Globus pallidus (tissue), 1 donor: ENCODE measurements at regions not wholly inside any gene's neighbourhood (a gene's known extent, or its start where the extent isn't known, plus 50 kb on each side); places are given as distances from the start of the nearest gene placed in this dataset.

Source experiments
- DNase-seq: peaks from one replicate; pipeline ENCODE4 v3.0.0-alpha.2; 2015; ENCODE audit warnings: low spot score

DNA sequence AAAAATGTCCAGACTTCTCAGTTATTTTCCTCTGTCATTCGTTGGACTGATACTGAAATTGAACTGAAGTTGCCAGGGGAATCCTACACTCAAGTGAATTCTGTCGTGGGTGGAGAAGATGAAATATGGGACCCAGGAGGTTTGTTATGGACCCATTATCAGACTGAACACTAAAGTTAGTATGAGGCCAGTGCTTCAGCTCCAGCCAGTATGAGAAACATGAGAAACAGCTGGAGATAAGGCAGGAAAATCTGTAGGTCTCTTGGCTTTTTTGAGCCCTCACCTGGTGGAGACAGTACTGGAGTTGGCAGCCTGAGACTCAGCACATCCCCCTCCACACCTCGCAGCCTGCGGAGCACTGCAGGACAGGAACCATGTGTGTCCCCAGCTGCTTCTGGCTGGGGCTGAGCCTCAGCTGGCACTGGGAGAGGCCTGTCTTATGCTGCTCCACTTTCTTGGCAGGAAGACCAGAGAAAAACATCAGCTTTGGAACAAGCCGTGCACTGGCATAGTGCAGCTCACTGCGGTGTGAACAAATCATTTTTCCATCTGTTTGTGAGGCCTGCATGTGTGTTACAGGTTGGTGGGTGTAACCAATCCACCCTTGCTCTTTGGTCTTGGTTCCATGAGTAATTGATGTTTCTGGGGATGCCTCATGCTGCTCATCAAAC, 641.0 kb downstream of the FGF9 start:
- DNase-seq, result no peak

- no peak for DNase-seq
Observed at GRCh38 chr13:22312405-22312803, 641.5 kb downstream of the FGF9 start.

DNA sequence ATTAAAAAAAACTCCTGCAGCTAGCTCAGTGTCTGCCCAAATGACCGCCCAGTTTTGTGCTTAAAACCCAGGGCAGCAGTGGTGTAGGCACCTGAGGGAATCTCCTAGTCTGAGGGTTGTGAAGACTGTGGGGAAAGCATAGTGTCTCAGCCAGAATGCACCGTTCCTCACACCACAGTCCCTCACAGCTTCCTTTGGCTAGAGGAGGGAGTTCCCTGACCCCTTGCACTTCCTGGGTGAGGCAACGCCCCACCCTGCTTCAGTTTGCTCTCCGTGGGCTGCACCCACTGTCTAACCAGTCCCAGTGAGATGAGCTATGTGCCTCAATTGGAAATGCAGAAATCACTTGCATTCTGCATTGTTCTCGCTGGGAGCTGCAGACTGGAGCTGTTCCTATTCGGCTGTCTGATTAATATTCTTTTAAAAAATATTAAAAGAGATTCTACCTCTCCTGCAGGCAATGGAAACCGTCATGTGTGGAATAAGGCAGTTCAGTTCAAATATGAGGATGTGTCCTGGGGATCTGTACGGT, 645.7 kb downstream of the FGF9 start:
- DNase-seq, result no peak

DNA sequence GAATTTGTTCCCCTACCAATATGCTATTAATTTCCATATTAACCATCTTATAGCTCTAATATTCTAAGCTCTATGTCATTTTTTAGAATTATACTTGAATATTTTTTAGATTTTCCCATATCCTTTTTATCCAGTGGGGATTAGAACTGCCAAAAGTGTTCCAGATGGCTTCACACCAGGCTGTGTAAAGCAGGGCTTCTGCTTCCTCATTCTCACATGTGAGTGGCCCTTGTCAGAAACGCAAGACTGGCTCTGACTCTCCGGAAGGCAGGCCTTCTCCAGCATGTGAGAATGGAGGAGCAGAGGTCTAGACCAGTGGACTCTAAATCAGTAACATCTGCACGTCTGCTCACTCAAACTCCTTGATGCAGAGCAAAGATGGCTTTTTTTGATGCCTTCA, 650.1 kb downstream of the FGF9 start:
- DNase-seq, result no peak

- no peak for DNase-seq
Observed at GRCh38 chr13:22325761-22326160, 654.9 kb downstream of the FGF9 start.

GRCh38 chr13:22332416-22332815, 661.5 kb downstream of the FGF9 start:
- no peak for DNase-seq

- DNase-seq, result no peak
Observed at GRCh38 chr13:22336460-22336859, 665.6 kb downstream of the FGF9 start.

DNA sequence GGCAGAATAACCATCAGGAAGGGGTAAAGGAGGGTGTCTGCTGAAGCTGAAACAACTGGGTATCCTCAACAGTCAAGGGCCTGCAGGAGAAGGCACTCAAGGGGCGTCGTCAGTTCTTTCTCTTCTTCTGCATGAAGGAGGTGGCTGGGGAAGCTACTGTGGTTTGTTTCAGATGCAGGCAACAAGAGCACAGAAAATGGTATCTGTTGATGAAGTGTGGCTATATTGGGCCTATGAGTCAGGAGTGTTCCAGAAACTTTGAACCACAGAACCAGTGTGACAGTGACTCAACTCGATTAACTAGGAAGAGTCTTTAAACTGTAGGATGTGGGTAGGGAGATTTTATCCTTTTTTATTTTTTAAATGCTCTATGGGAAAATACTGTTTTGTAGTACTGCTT, 686.3 kb downstream of the FGF9 start:
- DNase-seq, result no peak

DNA sequence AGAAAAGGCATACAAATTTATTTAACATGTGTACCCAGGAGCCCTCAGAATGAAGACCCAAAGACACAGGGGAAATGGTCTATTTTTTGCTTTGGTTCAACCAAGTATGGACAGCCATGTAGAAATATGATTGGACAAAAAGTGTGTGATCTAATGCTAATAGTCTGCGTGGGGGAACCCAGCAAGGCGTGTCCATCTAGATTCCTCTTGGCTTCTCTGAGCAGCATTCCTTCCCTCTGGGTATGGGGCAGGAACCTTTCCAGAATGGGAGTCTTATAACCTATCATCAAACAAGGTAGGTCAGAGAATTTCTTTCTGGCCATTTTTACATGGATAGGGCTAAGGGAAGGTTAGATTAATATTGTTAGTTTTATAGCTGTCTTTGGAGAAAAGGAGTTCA, 698.2 kb downstream of the FGF9 start:
- DNase-seq, result no peak

DNA sequence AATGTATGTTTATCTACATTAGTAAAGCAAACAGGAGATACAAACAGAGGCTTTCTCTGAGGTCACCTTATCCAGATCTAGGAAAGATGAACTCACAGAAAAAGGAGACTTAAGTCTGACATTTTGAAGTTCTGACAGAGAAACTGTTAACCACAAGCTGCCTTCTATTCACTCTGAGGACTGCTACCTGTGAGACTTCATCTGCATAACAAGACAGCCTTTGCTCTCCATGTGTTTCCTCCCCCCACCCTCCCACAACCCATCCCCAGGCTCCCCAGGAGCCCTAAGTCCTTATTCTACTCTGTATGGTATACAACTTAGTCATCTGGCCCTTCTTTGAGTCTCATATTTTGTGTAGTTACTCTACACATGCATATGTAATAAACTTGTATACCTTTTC, 699.0 kb downstream of the FGF9 start:
- DNase-seq, result no peak

- DNase-seq, result no peak
Observed at GRCh38 chr13:22372261-22372660, 701.4 kb downstream of the FGF9 start.

GRCh38 chr13:22375151-22375550, 704.3 kb downstream of the FGF9 start:
- no peak for DNase-seq

DNA sequence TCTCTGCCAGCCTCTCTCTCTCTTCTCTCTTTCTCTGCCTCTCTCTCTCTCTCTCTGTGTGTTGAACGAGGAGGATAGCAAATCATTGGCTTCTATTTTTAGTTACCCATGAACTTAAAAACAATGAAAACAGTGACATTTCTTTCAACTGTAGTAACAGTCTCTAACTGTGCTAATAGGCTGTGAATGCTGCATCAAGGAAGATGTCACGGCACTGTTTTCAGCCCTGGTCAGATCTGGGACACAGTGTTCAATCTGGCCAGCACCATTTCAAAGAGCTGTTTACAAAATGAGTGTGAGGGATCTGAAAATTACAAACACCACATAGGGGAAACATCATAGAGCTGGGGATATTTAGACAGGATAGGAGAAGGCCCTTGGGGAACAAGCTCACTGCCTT, 717.0 kb downstream of the FGF9 start:
- no peak for DNase-seq

GRCh38 chr13:22399801-22400420, 729.0 kb downstream of the FGF9 start:
- no peak for DNase-seq

DNA sequence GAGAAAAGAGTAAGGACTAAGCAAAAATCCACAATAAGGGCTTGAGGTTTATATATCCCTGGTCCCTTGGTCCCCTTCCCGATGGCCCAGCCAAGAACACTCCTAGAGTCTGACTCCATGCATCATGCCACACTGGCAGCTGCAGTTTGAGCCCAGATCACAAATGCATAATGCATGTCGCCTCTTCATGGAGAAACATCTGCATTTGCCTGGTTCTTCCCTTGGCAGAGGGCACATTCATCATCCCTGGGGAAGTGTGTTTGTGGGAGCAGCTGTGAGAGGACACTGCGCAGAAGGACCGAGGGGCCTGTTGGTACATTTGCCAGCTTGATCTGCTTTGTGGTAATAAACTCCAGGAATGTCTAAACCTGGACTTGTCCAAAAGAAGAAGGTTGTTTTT, 731.8 kb downstream of the FGF9 start:
- DNase-seq, result no peak

- no peak for DNase-seq
Observed at GRCh38 chr13:22403144-22403543, 732.3 kb downstream of the FGF9 start.

GRCh38 chr13:22405891-22406290, 735.0 kb downstream of the FGF9 start:
- DNase-seq, result no peak

DNA sequence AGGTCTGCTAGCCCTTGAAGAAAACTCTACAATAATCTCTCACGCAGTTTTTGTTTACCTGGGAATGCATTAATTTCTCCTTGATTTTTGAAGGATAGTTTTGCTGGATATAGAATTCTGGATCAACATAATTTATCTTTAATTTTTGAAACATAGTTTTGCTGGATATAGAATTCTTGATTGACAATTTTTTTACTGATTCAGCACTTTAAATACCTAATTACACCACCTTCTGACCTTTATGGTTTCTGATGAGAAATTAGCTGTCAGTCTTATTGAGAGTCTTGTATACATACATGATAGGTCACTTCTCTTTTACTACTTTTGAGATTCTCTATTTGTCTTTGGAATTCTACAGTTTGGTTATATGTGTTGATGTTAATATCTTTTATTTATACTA, 741.6 kb downstream of the FGF9 start:
- no peak for DNase-seq

- no peak for DNase-seq
Observed at GRCh38 chr13:22422023-22422422, 751.1 kb downstream of the FGF9 start.

- no peak for DNase-seq
Observed at GRCh38 chr13:22422712-22423111, 751.8 kb downstream of the FGF9 start.

DNA sequence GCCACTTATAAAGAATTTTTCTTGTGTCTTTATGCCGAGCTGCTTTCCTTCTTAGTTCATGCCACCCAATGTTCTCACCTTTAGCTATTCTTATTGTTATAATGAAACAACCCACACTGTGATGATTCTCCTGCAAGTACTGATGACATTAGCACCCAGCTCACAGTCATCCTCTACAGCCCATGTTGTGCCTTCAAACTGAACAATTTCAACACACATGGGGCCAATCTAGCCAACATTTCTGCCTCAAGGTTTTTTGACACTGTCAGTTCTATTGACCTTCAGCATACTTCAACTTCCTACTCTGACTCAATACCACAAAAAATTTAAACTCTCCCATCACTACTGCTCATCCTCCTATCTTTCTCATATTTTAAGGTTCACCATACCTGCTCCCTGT, 752.4 kb downstream of the FGF9 start:
- no peak for DNase-seq

DNA sequence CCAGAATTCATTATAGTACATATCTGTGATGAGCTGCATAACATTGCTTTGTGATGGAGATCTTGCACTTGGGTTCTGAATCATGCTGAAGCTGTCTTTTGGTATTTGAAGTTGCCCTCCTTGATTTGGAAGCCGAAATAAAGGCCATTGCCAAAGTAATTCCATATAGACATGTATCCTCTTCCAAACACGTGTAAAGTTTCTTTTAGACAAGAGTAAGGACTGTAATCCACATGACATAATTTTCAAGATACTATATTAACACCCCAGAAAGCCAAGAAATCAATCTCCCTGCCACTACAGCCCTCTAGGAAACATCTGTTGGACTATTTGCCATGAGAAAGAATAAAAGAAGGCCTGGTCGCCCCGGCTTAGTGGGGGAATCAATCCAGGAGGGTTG, 754.2 kb downstream of the FGF9 start:
- DNase-seq, result no peak

DNA sequence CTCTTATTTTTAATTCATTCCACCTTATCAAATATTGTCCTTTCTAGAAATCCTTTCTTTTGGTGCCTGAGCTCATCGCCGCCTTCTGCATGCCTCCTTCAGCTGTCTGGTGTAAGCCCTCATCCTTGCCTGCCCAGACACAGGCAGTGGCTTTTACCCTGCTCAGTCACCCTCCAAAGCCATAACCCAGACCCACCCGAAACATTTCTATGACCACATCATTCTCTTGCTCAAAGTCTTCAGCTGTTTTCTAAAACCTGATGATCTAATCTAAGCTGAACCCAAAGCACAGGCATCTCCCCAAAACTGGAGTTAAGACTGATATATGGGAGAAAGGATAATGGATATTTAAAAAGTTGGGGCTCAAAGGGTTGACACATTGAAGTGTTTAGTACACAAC, 753.7 kb upstream of the SGCG start:
- DNase-seq, result no peak

GRCh38 chr13:22427783-22428182, 753.0 kb upstream of the SGCG start:
- DNase-seq, result no peak
